ENCODE measurements at regions not wholly inside any gene's neighbourhood (a gene's known extent, or its start where the extent isn't known, plus 50 kb on each side); places are given as distances from the start of the nearest gene placed in this dataset.

GRCh38 chr2:190799999-190800398 is 80.6 kb upstream of the GLS start:
- in situ Hi-C loops (cut with MboI; ENCODE audit: low sequenced_read_pairs, unreplicated experiment): loop anchor here (25.0 kb wide), 2 partner anchors 413 to 713 kb away; no protein-coding TSS in a partner anchor
- no peak for DNase-seq (ENCODE audit: low spot score)
- TF ChIP-seq CTCF (IDR thresholded peaks at IDR 0.05; ENCODE audit: borderline replicate concordance, control extremely low read depth, extremely low read depth, insufficient read depth, missing control alignments): no peak

GRCh38 chr2:190800528-190800927 is 80.1 kb upstream of the GLS start:
- in situ Hi-C loops (cut with MboI; ENCODE audit: low sequenced_read_pairs, unreplicated experiment): loop anchor here (25.0 kb wide), 2 partner anchors 413 to 713 kb away; no protein-coding TSS in a partner anchor
- no peak for DNase-seq (ENCODE audit: low spot score)
- TF ChIP-seq CTCF (IDR thresholded peaks at IDR 0.05; ENCODE audit: borderline replicate concordance, control extremely low read depth, extremely low read depth, insufficient read depth, missing control alignments): no peak

GRCh38 chr2:190802129-190802528 is 78.5 kb upstream of the GLS start:
- in situ Hi-C loops (cut with MboI; ENCODE audit: low sequenced_read_pairs, unreplicated experiment): loop anchor here (25.0 kb wide), 2 partner anchors 415 to 715 kb away; no protein-coding TSS in a partner anchor
- no peak for DNase-seq (ENCODE audit: low spot score)
- TF ChIP-seq CTCF (IDR thresholded peaks at IDR 0.05; ENCODE audit: borderline replicate concordance, control extremely low read depth, extremely low read depth, insufficient read depth, missing control alignments): no peak

- DNase-seq (ENCODE audit: low spot score): no peak
- in situ Hi-C loops (cut with MboI; ENCODE audit: low sequenced_read_pairs, unreplicated experiment): loop anchor here (25.0 kb wide), 2 partner anchors 415 to 715 kb away; no protein-coding TSS in a partner anchor
- no peak for TF ChIP-seq CTCF (IDR thresholded peaks at IDR 0.05; ENCODE audit: borderline replicate concordance, control extremely low read depth, extremely low read depth, insufficient read depth, missing control alignments)
These were observed 77.9 kb upstream of the GLS start for GRCh38 chr2:190802626-190803209.

GRCh38 chr2:190804182-190804795 is 76.3 kb upstream of the GLS start:
- DNase-seq (ENCODE audit: low spot score): no peak
- no peak for TF ChIP-seq CTCF (IDR thresholded peaks at IDR 0.05; ENCODE audit: borderline replicate concordance, control extremely low read depth, extremely low read depth, insufficient read depth, missing control alignments)
- in situ Hi-C loops (cut with MboI; ENCODE audit: low sequenced_read_pairs, unreplicated experiment): loop anchor here (25.0 kb wide), 2 partner anchors 417 to 717 kb away; no protein-coding TSS in a partner anchor

- DNase-seq (ENCODE audit: low spot score): no peak
- TF ChIP-seq CTCF (IDR thresholded peaks at IDR 0.05; ENCODE audit: borderline replicate concordance, control extremely low read depth, extremely low read depth, insufficient read depth, missing control alignments): no peak
- in situ Hi-C loops (cut with MboI; ENCODE audit: low sequenced_read_pairs, unreplicated experiment): loop anchor here (25.0 kb wide), 2 partner anchors 418 to 718 kb away; no protein-coding TSS in a partner anchor
These were observed 75.5 kb upstream of the GLS start for GRCh38 chr2:190805126-190805525.
